ENCODE measurements at regions not wholly inside any gene's neighbourhood (a gene's known extent, or its start where the extent isn't known, plus 50 kb on each side); places are given as distances from the start of the nearest gene placed in this dataset.

DNA sequence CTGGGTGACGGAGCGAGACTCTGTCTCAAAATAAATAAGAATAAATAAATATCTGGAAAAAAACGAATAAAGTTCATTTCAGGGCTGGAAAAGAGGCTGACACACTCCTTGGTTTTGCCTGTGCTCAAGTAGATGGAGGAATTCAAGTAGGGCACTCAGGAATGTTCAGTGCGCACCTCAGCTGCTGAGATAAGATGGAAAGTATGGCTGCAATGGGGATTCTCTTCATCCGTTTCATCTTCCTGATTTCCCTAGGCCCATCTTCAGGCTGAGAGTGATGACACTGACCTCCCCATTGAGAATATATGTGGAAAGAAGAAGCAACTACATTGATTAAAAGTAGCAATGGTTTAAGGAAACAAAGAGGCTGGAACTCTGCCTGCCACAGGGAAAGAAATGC, 130.5 kb upstream of the ZNF644 start:
- TF ChIP-seq CTCF (IDR thresholded peaks at IDR 0.05; ENCODE audit: low read length) (no peak), EZH2 (optimal IDR thresholded peaks at IDR 0.05; ENCODE audit: low read depth, low read length) (no peak), EZH2phosphoT487 (IDR thresholded peaks at IDR 0.05; ENCODE audit: low read length) (no peak)

Measured in MM.1S (cell line).